ENCODE measurements at regions not wholly inside any gene's neighbourhood (a gene's known extent, or its start where the extent isn't known, plus 50 kb on each side); places are given as distances from the start of the nearest gene placed in this dataset.
"Not testable (repeated sequence)": the region's sequence is repeated elsewhere in the genome, so short reads cannot be mapped to it uniquely, and the experiment has no call there.

- no peak for DNase-seq
- in situ Hi-C loops (cut with MboI; ENCODE audit: low pct_unique_long_range_greater_than_20kb, low sequenced_read_pairs), result no loop called here
Measured at GRCh38 chr15:62357431-62357830, 192.3 kb upstream of the C2CD4B start.

DNA sequence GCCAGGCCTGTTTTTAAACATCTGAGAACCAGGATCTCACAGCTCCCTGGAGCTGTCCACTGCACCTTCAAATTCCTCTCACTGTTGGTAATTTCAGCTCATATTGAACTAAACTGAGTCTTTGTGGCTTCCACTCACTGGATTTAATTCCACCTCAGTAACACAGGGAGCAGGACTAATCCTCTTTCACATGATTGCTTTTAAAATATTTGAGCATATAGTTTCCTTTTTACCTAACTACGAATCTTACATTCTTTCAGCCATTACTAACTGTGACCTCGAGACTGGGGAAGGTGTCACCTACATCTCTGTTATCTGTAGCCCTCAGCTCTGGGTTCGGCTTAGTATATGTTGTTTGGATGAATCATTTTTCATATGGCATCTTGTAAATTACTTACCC is 194.3 kb upstream of the C2CD4B start:
- no peak for DNase-seq
- in situ Hi-C loops (cut with MboI; ENCODE audit: low pct_unique_long_range_greater_than_20kb, low sequenced_read_pairs), result no loop called here

- DNase-seq, result no peak
- in situ Hi-C loops (cut with MboI; ENCODE audit: low pct_unique_long_range_greater_than_20kb, low sequenced_read_pairs), result no loop called here
Measured at GRCh38 chr15:62360332-62361097, 195.4 kb upstream of the C2CD4B start.

- no peak for DNase-seq
- in situ Hi-C loops (cut with MboI; ENCODE audit: low pct_unique_long_range_greater_than_20kb, low sequenced_read_pairs), result no loop called here
Measured at GRCh38 chr15:62362144-62362543, 197.1 kb upstream of the C2CD4B start.

GRCh38 chr15:62362608-62363007 is 197.5 kb upstream of the C2CD4B start:
- DNase-seq, result no peak
- in situ Hi-C loops (cut with MboI; ENCODE audit: low pct_unique_long_range_greater_than_20kb, low sequenced_read_pairs), result no loop called here

DNA sequence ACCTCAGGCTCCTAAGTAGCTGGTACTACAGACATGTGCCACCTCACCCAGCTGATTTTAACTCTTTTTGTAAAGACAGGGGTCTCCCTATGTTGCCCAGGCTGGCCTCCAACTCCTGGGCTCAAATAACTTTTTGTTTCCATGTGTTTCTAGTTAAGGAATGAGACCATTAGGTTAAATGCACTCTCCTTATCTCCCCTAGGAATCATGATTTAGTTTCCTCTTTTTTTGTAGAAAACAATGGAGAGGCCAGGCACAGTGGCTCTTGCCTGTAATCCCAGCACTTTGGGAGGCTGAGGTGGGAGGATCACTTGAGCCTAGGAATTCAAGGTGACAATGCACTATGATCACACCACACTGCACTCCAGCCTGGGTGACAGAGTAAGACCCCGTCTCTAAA is 198.8 kb upstream of the C2CD4B start:
- in situ Hi-C loops (cut with MboI; ENCODE audit: low pct_unique_long_range_greater_than_20kb, low sequenced_read_pairs), result no loop called here
- no peak for DNase-seq

GRCh38 chr15:62365795-62366442 is 200.8 kb upstream of the C2CD4B start:
- DNase-seq, result no peak
- in situ Hi-C loops (cut with MboI; ENCODE audit: low pct_unique_long_range_greater_than_20kb, low sequenced_read_pairs), result no loop called here

- in situ Hi-C loops (cut with MboI; ENCODE audit: low pct_unique_long_range_greater_than_20kb, low sequenced_read_pairs), result no loop called here
- no peak for DNase-seq
Measured at GRCh38 chr15:62369454-62369853, 204.4 kb upstream of the C2CD4B start.

DNA sequence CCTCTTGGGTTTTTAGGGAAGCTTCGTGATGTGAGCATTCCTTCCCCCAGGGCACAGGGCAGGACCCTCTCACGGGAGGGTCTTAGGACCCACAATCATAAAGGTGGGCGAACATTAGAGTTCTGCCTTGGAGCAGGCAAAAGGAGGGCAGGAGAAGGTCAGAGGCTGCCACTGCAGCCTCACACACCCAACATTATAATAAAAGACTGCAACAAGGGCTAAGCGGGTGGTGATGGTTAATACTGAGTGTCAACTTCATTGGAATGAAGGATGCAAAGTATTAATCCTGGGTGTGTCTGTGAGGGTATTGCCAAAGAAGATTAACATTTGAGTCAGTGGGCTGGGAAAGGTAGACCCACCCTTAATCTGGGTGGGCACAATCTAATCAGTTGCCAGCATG is 206.6 kb upstream of the C2CD4B start:
- in situ Hi-C loops (cut with MboI; ENCODE audit: low pct_unique_long_range_greater_than_20kb, low sequenced_read_pairs); DNase-seq: not testable (repeated sequence)

GRCh38 chr15:62377736-62378480 is 212.8 kb upstream of the C2CD4B start:
- in situ Hi-C loops (cut with MboI; ENCODE audit: low pct_unique_long_range_greater_than_20kb, low sequenced_read_pairs), result no loop called here
- DNase-seq, result no peak

GRCh38 chr15:62378772-62379498 is 213.8 kb upstream of the C2CD4B start:
- in situ Hi-C loops (cut with MboI; ENCODE audit: low pct_unique_long_range_greater_than_20kb, low sequenced_read_pairs), result no loop called here
- DNase-seq, result no peak

- in situ Hi-C loops (cut with MboI; ENCODE audit: low pct_unique_long_range_greater_than_20kb, low sequenced_read_pairs), result no loop called here
- no peak for DNase-seq
Measured at GRCh38 chr15:62380011-62380410, 214.9 kb upstream of the C2CD4B start.

DNA sequence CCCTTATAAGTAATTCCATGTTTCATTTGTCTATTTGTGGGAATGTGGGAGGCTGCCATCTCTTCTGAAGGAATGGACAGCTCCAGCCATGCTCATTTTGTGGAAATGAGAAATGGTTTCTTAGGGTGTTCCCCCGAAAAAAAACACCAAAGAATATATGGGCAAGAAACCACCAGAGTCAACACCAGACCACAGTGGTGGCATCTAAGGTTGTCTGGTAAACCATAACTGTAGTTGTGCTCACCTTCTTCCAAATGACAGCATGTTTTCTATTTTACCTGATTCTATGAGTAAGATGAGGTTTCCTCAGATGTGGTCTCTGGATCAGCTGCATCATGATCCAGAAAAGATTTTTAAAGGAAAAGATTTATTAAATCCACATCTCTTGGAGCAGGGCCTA is 217.0 kb upstream of the C2CD4B start:
- DNase-seq, result no peak
- in situ Hi-C loops (cut with MboI; ENCODE audit: low pct_unique_long_range_greater_than_20kb, low sequenced_read_pairs), result no loop called here

DNA sequence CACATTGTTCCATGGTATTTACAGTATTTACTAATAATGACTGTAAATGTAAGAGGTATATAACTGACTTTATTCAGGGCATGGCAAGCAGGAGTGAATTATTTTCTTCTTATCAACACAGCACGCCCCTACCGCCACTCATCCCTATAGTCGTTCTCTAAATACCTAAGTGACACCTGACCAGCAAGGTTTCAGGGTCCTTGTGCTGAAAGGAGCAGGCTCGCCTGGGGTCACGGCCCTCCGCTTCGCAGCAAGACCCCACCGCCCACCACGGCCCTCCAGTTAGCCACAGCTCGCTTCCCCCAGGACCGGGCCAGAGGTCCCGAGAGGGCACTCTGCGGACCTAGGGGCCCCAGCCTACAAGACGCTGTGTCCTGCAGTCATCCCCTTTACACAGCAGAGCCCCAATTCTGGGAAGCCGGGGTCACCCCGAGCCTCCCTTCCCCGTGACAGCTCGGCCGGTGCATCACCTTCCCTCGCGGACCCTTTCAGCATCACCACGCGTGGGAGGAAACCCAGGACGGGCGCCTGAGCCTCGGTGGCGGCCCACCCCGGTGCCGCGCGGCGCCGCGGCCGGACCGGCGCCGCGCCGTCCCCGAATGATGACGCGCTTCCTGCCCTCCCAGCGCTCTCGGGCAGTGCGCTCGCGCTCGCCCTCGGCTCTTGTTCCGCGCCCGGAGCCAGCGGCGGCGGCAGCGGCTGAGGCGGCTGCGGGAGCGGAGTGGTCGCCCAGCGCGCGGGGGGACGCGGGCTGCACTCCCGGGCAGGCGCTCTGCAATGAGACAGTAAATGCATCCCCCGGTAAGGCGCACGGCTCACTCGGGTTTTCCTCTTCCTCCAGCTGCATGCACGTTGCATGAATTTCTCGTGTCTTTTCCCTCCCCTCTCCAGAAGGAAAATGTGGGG is 225.1 kb upstream of the C2CD4B start, which contains the start of gene TLN2:
Gene TLN2 (plus strand): TSS at position 666 of the 906 bp plus-strand sequence.
- in situ Hi-C loops (cut with MboI; ENCODE audit: low pct_unique_long_range_greater_than_20kb, low sequenced_read_pairs), result no loop called here
- DNase-seq, result peak; percentile 89

DNA sequence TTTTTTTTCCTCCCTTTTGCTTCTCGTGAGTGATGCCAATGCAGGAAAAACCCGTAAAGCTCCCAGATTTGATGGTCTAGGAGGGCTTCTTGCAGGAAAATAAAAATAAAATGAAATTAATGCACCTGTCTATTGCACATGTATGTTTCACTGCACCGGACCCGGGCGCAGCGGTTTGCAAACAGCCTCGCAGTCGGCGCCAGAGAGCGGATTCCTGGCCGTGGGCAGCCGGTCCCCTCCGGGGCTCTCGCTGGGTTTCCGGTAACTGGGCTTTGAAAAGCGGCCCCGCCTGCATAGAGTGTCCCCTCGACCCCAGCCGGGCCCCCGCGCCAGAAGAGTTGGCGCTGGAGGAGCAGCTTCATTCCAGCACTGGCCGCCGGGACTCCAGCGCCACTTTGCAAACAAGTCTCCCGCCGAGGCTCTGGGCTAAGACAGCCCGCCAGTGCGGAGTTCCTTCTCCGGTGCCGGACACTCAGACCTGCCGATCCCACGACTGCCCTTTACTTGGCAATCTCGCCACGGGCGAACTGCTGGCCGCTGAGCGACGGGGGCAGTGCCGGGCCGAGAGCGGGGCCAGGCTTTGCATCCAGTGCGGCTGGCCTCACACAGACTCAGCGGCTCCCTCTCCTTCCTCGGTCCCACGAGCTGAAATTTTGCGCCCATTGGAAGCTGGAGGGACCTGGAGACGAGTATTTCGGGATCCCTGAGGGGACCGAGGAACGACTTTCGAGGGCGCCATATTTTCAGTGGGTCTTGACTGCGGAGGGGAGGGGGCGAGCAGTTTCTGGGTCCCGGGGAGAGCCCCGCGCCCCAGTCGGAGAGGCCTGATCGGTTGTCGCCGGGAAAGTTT is 225.9 kb upstream of the C2CD4B start:
- in situ Hi-C loops (cut with MboI; ENCODE audit: low pct_unique_long_range_greater_than_20kb, low sequenced_read_pairs), result no loop called here

DNA sequence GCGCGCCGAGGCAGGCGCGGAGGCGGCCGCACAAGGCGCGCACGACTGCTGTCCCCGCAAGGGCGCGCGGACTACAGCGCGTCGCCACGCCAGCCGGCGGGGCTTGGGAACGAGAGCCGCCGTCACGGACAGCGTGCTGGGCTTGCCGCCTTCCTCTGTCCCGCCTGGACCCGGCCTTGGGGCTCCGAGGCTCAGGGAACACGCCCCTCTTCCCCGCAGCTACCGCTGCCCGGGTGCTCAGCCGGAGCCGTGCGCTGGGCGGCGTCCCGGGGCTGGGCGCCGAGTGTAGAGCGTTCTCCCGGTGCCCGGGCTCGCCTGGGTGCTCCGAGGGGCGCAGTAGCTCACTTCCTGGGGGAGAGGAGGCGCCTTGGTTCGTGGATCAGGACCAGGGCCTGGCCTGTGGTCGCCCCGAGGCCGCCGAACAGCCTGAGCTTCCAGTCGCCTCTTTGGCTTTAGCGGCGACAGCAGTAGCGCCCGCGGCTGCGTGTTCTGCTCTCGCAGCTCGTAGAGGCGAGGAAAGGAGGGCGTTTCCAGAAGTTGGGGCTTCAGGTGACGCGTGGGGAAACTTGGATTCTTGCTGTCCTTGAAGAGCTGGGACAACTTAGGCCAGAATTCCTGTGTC is 226.7 kb upstream of the C2CD4B start:
- in situ Hi-C loops (cut with MboI; ENCODE audit: low pct_unique_long_range_greater_than_20kb, low sequenced_read_pairs), result no loop called here
- DNase-seq, result peak; percentile 72

More for the DNA sequence above, 225.9 kb upstream of the C2CD4B start:
- peak; percentile 78 for DNase-seq

- in situ Hi-C loops (cut with MboI; ENCODE audit: low pct_unique_long_range_greater_than_20kb, low sequenced_read_pairs), result no loop called here
- peak; percentile 63 for DNase-seq
Measured at GRCh38 chr15:62392376-62392775, 227.3 kb upstream of the C2CD4B start.

Data from KBM-7 (cell line).